ENCODE measurements at regions not wholly inside any gene's neighbourhood (a gene's known extent, or its start where the extent isn't known, plus 50 kb on each side); places are given as distances from the start of the nearest gene placed in this dataset.
"Not testable (repeated sequence)": the region's sequence is repeated elsewhere in the genome, so short reads cannot be mapped to it uniquely, and the experiment has no call there.

DNA sequence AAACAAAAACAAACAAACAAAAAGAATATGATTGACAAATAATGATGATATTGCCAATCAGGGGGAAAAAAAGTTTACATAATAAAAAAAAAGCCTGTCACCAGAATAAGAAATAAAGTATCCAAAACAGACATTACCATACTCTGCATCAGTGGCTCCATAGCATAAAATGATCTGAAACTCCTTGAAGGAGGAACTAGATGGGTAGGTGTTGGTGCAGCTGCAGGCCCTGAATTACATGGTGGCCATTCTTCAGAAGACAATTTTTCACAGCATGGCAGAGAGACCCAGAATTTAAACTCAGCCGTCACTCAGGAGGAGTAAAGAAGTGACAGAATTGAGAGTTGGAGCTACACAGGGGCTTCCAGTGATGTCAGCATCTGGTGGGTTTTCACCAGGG is 60.2 kb downstream of the GLUL start:
- no peak for DNase-seq (ENCODE audit: low spot score)

DNA sequence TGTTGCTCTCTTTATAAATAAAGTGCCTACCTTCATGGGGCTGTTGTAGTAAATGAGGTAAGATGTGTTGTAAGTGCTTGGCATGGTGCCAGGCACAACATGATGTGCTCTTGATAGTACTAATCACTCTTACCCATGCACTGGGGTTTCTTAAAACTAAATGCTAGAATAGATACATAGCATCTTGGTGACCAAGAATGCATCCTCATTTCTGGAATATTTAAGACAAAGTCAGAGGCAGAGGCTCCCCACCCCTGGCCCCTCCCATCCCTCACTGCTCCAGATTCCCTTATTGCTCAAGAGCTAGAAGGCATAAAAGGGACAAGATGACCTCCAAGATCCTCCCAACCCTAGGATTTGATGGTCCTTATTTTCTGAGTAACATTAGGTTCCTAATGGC is 61.3 kb downstream of the GLUL start:
- no peak for DNase-seq (ENCODE audit: low spot score)

GRCh38 chr1:182329471-182329870 is 62.1 kb downstream of the GLUL start:
- DNase-seq (ENCODE audit: low spot score): no peak

DNA sequence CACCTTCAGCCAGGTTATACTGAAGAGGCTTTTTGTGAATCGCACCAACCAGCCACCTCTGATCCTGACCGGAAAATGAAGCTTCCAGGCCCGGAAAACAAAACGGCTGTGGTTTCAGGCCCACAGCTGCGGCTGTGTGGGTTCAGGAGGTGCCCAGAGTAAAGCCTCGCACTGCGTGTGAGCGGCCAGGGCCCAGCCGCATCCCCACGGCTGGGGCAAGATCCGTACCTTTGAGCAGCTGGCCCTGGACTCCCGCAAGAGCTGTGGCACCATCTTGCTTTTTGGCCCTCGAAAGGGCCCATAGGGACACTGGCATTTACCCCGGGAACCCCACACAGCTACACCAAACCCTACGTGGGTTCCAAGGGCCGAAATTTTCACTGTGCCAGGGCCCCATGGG is 63.0 kb downstream of the GLUL start:
- DNase-seq (ENCODE audit: low spot score): no peak

GRCh38 chr1:182325339-182325738 is 66.3 kb downstream of the GLUL start:
- DNase-seq (ENCODE audit: low spot score): no peak

DNA sequence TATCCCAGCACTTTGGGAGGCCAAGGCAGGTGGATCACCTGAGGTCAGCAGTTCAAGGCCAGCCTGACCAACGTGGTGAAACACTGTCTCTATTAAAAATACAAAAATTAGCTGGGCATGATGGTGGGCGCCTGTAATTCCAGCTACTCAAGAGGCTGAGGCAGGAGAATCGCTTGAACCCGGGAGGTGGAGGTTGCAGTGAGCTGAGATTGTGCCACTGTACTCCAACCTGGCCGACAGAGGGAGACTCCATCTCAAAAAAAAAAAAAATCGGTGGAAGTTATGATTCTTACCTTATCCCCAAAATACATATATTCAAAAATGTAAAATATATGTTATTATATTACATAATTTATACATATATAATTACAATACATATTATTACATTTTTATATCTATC is 70.1 kb downstream of the GLUL start:
- not testable (repeated sequence) for DNase-seq (ENCODE audit: low spot score)

GRCh38 chr1:182317611-182318161 is 73.9 kb downstream of the GLUL start:
- no peak for DNase-seq (ENCODE audit: low spot score)

- not testable (repeated sequence) for DNase-seq (ENCODE audit: low spot score)
Observed at GRCh38 chr1:182316454-182316853, 75.1 kb downstream of the GLUL start.

DNA sequence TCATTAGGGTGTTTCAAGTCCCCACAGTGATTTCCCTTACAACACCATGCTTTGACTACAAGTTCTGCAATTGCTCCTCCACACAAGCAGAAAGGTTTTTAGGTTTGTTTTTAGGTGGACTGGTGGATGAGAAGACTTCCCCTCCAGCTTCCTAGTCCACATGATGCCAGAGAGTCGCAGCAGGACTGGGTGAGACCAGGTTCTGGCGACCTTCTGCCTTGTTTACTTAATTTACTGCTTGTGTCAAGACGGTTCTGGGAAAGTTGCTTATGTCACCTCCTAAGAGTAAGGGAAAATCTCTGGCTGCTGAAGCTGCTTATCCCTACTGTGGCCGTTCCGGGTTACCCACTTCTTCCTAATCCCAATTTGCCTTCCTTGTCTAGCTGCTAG is 76.4 kb downstream of the GLUL start:
- DNase-seq (ENCODE audit: low spot score): no peak

GRCh38 chr1:182309631-182310351 is 81.8 kb downstream of the GLUL start:
- DNase-seq (ENCODE audit: low spot score): no peak

DNA sequence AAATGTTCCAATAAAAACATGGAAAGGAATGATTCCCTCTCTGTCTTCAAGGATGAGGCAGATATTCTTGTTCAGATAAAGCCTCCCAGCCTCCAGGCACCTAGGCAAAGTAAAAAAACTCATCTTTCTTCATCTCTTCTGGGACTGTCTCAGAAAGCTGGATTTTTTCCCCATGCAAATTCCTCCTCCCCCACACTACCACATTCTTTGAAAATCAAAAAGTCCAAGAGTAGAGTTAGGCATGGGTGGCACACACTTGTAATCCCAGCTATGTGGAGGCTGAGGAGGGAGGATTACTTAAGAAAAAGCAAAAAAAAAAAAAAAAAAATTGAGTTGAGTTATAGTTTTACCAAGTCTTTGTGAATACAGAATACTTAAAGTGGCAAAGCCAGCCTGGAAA is 82.8 kb downstream of the GLUL start:
- DNase-seq (ENCODE audit: low spot score): no peak

DNA sequence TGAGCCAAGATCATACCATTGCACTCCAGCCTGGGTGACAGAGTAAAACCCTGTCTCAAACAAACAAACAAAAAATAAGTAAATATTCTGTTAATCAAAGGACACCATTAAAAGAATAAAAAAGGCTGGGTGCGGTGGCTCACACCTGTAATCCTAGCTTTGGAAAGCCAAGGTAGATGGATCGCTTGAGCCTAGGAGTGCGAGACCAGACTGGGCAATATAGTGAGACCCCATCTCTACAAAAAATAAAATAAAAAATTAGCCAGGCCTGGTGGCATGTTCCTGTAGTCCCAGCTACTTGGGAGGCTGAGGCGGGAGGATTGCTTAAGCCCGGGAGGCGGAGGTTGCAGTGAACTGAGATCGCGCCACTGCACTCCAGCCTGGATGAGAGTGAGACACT is 84.1 kb downstream of the GLUL start:
- DNase-seq (ENCODE audit: low spot score): not testable (repeated sequence)

DNA sequence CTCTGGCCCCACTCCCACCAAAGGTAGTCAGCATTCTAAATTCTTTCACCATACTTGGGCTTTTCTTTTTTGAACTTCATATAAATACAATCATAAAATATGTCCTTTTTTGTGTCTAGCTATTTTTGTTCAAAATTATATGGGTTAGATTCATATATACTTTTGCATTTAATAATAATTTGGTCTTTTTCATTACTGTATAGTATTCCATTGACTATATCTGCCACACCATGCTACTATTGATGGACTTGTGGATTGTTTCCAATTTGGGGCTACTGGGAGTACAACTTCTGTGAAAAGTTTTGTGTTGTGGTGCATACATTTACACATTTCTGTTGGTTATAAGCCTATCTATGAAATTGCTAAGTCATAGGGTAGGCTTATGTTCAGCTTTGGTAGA is 85.7 kb downstream of the GLUL start:
- DNase-seq (ENCODE audit: low spot score): no peak

DNA sequence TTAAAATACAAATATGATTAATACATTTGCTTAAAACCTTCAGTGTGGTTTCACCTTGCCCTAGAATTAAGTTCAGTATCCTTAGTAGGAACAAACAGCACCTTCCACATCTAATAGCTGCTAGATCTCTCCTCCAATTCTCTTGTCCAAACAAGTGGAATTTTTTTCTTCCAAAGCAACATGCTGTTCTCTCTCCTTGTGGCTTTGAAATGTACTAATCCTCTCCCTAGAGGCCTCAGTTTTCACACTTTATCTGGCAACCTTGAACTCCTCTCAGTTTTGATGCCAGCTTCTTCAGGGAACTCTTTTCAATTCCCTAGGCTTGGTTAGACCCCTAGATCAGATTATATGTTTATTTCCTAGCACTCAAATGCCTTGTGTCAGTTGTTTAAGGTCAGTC is 87.0 kb downstream of the GLUL start:
- no peak for DNase-seq (ENCODE audit: low spot score)

- DNase-seq (ENCODE audit: low spot score): no peak
Observed at GRCh38 chr1:182304218-182304617, 87.4 kb downstream of the GLUL start.

DNA sequence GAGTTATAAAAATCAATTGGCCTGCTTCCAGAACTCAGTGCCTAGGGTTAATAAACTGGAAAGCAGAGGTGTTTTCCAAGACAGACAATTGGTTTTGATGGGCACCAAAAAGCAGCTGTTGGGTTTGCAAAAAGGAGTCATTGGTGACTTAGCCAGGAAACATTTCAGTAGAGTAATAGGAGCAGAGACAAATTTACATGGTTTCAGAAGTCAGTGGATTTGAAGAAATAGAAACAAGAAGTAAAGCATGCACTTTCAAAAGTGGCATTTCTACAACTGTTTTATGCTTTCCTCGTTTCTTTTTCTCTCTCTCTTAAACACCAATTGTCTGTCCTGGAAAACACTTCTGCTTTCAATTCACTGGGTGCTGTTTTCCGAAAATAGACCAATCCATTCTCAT is 87.8 kb downstream of the GLUL start:
- DNase-seq (ENCODE audit: low spot score): no peak

DNA sequence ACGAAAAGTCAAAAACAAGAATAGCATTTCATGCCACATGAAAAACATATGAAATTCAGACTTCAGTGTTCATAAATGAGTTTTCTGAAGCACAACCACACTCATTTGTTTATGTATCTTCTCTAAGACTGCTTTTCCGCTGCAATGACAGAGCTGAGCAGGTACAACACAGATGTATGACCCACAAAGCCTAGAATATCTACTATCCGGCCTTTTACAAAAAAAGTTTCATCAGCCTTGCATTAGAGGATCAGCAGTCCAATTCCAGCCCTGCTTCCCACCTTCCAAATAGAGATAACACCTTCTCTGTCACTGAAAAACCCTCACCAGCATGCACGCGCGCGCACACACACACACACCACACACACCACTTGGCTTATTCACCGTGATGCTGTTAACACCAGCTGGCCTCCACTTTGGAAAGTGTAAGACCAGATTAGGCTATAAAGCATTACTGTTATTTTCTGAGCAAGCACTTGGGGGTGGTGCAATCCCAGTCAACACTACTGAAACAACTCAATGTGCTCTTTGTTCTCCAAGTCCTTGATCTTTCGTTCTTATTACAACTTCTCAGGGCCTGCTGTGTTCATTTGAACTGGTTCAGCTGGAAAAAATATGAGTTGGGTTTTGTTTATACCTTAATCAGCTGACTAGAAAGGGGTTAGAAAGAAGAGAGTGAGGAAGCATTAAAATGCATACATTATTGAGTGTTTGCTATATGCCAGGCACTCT is 90.0 kb downstream of the GLUL start:
- DNase-seq (ENCODE audit: low spot score): peak; percentile 90

DNA sequence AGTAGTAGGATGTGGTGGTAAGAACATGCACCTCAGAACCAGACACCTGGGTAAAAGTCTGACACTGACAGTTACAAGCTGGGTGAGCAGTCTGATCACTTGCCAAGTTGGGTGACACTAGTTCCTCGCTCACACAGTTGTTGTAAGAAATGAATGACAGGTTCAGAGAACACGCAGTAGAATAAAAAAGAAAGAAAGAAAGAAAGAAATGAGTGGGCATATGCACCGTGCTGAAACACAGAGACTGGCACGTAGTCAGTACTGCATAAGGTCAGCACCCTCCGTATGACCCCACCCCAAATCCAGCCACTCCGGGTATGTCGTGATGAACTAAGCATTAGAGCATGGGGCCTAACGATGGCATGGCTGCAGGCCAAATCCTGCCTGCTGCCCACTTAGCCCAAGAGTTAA is 90.6 kb downstream of the GLUL start:
- peak; percentile 80 for DNase-seq (ENCODE audit: low spot score)

GRCh38 chr1:182299728-182300616 is 91.6 kb downstream of the GLUL start:
- DNase-seq (ENCODE audit: low spot score): peak; percentile 86

GRCh38 chr1:182299054-182299727 is 92.4 kb downstream of the GLUL start:
- DNase-seq (ENCODE audit: low spot score): not testable (repeated sequence)

DNA sequence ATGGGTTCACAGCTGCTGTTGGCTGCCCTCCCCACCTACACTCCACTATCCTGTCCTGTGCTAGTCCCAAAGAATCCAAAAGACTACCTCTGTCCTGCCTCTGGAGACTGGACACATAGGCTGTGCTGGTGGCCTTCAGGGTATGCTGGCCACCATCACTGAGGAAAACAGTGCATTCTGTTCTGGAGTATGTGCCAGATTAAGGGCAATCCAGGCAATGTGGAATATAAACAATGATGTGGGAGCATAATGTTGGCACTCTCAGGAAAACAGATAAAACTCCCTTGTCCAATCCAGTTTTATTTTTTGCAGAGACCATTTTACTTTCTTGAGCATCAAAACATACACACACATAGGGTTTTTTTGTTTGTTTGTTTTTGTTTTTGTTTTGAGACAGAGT is 94.3 kb downstream of the GLUL start:
- DNase-seq (ENCODE audit: low spot score): no peak

GRCh38 chr1:182295697-182296096 is 95.9 kb downstream of the GLUL start:
- no peak for DNase-seq (ENCODE audit: low spot score)
